AG09309 (cell line): ENCODE measurements at regions not wholly inside any gene's neighbourhood (a gene's known extent, or its start where the extent isn't known, plus 50 kb on each side); places are given as distances from the start of the nearest gene placed in this dataset.

Source experiments
- DNase-seq: peaks from one replicate; pipeline ENCODE4 v3.0.0-alpha.2; 2010; ENCODE audit warnings: low read depth
- H3K4me3 ChIP-seq: 2 replicates; pipeline ENCODE4 v1.5.1; 2011; ENCODE audit warnings: mild to moderate bottlenecking, low read depth, low read length, moderate library complexity; ENCODE audit not compliant: control insufficient read depth
- CTCF ChIP-seq: IDR thresholded peaks from 2 replicates; pipeline ENCODE4 v1.5.1; 2011; ENCODE audit warnings: mild to moderate bottlenecking, low read depth, low read length, inconsistent platforms; ENCODE audit not compliant: insufficient read depth, control insufficient read depth; ENCODE audit errors: missing control alignments

- no peak for DNase-seq
- no peak for TF ChIP-seq CTCF
Observed at GRCh38 chr1:71269818-71270217, 189.0 kb upstream of the ZRANB2 start.

GRCh38 chr1:71269179-71269578 lies 188.3 kb upstream of the ZRANB2 start:
- TF ChIP-seq CTCF, result no peak
- no peak for DNase-seq
- no peak overlapping the region for H3K4me3 ChIP-seq

More at GRCh38 chr1:71269818-71270217, 189.0 kb upstream of the ZRANB2 start:
- no peak overlapping the region for H3K4me3 ChIP-seq

GRCh38 chr1:71267220-71267619 lies 186.4 kb upstream of the ZRANB2 start:
- TF ChIP-seq CTCF, result no peak
- no peak overlapping the region for H3K4me3 ChIP-seq
- no peak for DNase-seq

- no peak for TF ChIP-seq CTCF
- DNase-seq, result no peak
- H3K4me3 ChIP-seq, result no peak overlapping the region
Observed at GRCh38 chr1:71264039-71264438, 183.2 kb upstream of the ZRANB2 start.

- H3K4me3 ChIP-seq, result no peak overlapping the region
- no peak for TF ChIP-seq CTCF
- DNase-seq, result no peak
Observed at GRCh38 chr1:71262970-71263369, 182.1 kb upstream of the ZRANB2 start.

- H3K4me3 ChIP-seq, result no peak overlapping the region
- TF ChIP-seq CTCF, result no peak
- DNase-seq, result no peak
Observed at GRCh38 chr1:71252900-71253299, 172.1 kb upstream of the ZRANB2 start.

- DNase-seq, result no peak
- H3K4me3 ChIP-seq, result no peak overlapping the region
- TF ChIP-seq CTCF, result no peak
Observed at GRCh38 chr1:71245246-71245645, 164.4 kb upstream of the ZRANB2 start.
